ENCODE measurements at regions not wholly inside any gene's neighbourhood (a gene's known extent, or its start where the extent isn't known, plus 50 kb on each side); places are given as distances from the start of the nearest gene placed in this dataset.

- H3K36me3 ChIP-seq (ENCODE audit: insufficient read depth, low read length): no peaks in the 10 kb centered on the region
- H3K4me3 ChIP-seq (ENCODE audit: low read length): no peak overlapping the region
These were observed 191.6 kb upstream of the ID2 start for GRCh38 chr2:8490166-8490721.

GRCh38 chr2:8491296-8492027 is 190.4 kb upstream of the ID2 start:
- Histone ChIP-seq H3K27ac (ENCODE audit: low read length) (no peak overlapping the region), H3K36me3 (ENCODE audit: insufficient read depth, low read length) (no peaks in the 10 kb centered on the region), H3K4me3 (ENCODE audit: low read length) (no peak overlapping the region), H3K9ac (ENCODE audit: low read length) (no peak overlapping the region), H2AFZ (ENCODE audit: low read depth, low read length) (no peak overlapping the region), H3K9me2 (ENCODE audit: insufficient read depth, low read length) (no peaks in the 10 kb centered on the region), H3K79me2 (replicated peaks; ENCODE audit: insufficient read depth, low read length) (no peaks in the 10 kb centered on the region), H3K4me2 (ENCODE audit: low read length) (no peak overlapping the region), H3K27me3 (ENCODE audit: insufficient read depth, low read depth, low read length) (no peaks in the 10 kb centered on the region), H3K9me3 (ENCODE audit: low read length) (no peaks in the 10 kb centered on the region), H3F3A (ENCODE audit: insufficient read depth, low read length, poor library complexity, severe bottlenecking) (no peaks in the 10 kb centered on the region), H4K20me1 (ENCODE audit: insufficient read depth) (no peaks in the 10 kb centered on the region)
- no peak for TF ChIP-seq EP300 (conservative IDR thresholded peaks at IDR 0.05; ENCODE audit: poor library complexity, severe bottlenecking)
- no peak for TF ChIP-seq EZH2 (IDR thresholded peaks at IDR 0.05; ENCODE audit: borderline replicate concordance, insufficient read depth, low read length, poor library complexity, severe bottlenecking)
- no peak for TF ChIP-seq RAD21 (conservative IDR thresholded peaks at IDR 0.05)
- TF ChIP-seq, protein P1, sequence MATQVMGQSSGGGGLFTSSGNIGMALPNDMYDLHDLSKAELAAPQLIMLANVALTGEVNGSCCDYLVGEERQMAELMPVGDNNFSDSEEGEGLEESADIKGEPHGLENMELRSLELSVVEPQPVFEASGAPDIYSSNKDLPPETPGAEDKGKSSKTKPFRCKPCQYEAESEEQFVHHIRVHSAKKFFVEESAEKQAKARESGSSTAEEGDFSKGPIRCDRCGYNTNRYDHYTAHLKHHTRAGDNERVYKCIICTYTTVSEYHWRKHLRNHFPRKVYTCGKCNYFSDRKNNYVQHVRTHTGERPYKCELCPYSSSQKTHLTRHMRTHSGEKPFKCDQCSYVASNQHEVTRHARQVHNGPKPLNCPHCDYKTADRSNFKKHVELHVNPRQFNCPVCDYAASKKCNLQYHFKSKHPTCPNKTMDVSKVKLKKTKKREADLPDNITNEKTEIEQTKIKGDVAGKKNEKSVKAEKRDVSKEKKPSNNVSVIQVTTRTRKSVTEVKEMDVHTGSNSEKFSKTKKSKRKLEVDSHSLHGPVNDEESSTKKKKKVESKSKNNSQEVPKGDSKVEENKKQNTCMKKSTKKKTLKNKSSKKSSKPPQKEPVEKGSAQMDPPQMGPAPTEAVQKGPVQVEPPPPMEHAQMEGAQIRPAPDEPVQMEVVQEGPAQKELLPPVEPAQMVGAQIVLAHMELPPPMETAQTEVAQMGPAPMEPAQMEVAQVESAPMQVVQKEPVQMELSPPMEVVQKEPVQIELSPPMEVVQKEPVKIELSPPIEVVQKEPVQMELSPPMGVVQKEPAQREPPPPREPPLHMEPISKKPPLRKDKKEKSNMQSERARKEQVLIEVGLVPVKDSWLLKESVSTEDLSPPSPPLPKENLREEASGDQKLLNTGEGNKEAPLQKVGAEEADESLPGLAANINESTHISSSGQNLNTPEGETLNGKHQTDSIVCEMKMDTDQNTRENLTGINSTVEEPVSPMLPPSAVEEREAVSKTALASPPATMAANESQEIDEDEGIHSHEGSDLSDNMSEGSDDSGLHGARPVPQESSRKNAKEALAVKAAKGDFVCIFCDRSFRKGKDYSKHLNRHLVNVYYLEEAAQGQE (IDR thresholded peaks at IDR 0.05; ENCODE audit: borderline replicate concordance): no peak
- TF ChIP-seq SMC3 (conservative IDR thresholded peaks at IDR 0.05; ENCODE audit: poor library complexity): no peak
- TF ChIP-seq POLR2AphosphoS5 (IDR thresholded peaks at IDR 0.05): no peak
- TF ChIP-seq CTCF (IDR thresholded peaks at IDR 0.05; ENCODE audit: poor library complexity, severe bottlenecking): no peak
- no peak for TF ChIP-seq TAF1 (IDR thresholded peaks at IDR 0.05; ENCODE audit: low read depth)
- TF ChIP-seq MXI1 (conservative IDR thresholded peaks at IDR 0.05; ENCODE audit: poor library complexity, severe bottlenecking): no peak

More at GRCh38 chr2:8490166-8490721, 191.6 kb upstream of the ID2 start:
- Histone ChIP-seq H3K9me2 (ENCODE audit: insufficient read depth, low read length) (no peaks in the 10 kb centered on the region), H4K20me1 (ENCODE audit: insufficient read depth) (no peaks in the 10 kb centered on the region), H3K9me3 (ENCODE audit: low read length) (no peaks in the 10 kb centered on the region), H3F3A (ENCODE audit: insufficient read depth, low read length, poor library complexity, severe bottlenecking) (no peaks in the 10 kb centered on the region), H3K9ac (ENCODE audit: low read length) (no peak overlapping the region), H2AFZ (ENCODE audit: low read depth, low read length) (no peak overlapping the region), H3K79me2 (replicated peaks; ENCODE audit: insufficient read depth, low read length) (no peaks in the 10 kb centered on the region), H3K27me3 (ENCODE audit: insufficient read depth, low read depth, low read length) (no peaks in the 10 kb centered on the region), H3K27ac (ENCODE audit: low read length) (no peak overlapping the region), H3K4me2 (ENCODE audit: low read length) (no peak overlapping the region)
- TF ChIP-seq, protein P1 (IDR thresholded peaks at IDR 0.05; ENCODE audit: borderline replicate concordance): no peak
- no peak for TF ChIP-seq MXI1 (conservative IDR thresholded peaks at IDR 0.05; ENCODE audit: poor library complexity, severe bottlenecking)
- no peak for TF ChIP-seq SMC3 (conservative IDR thresholded peaks at IDR 0.05; ENCODE audit: poor library complexity)

Data from neural cell (in vitro differentiated cells).